ENCODE measurements at regions not wholly inside any gene's neighbourhood (a gene's known extent, or its start where the extent isn't known, plus 50 kb on each side); places are given as distances from the start of the nearest gene placed in this dataset.

- H3K36me3 ChIP-seq = no peaks in the 10 kb centered on the region
- TF ChIP-seq CTCF (IDR thresholded peaks at IDR 0.05) (no peak), EP300 (IDR thresholded peaks at IDR 0.05) (no peak), POLR2A (IDR thresholded peaks at IDR 0.05) (no peak)
- DNase-seq (ENCODE audit: low spot score in 2 of 2) = no peak
- no peaks in the 10 kb centered on the region for H3K9me3 ChIP-seq
- no peak overlapping the region for H3K27ac ChIP-seq
- WGBS, 2 donors = 77 to 84% methylated on average over 13 of the region's 13 CpGs
- no peaks in the 10 kb centered on the region for H3K4me1 ChIP-seq
- H3K27me3 ChIP-seq = peaks cover 0 to 8% of the 10 kb centered on the region in 2 donors
- H3K4me3 ChIP-seq = no peak overlapping the region
These were observed 199.4 kb downstream of the PHETA1 start for GRCh38 chr12:111169456-111169855.

- 84 to 88% methylated on average over 8 of the region's 8 CpGs for WGBS, 2 donors
- Histone ChIP-seq H3K27ac (no peak overlapping the region), H3K36me3 (no peaks in the 10 kb centered on the region), H3K4me1 (no peaks in the 10 kb centered on the region), H3K4me3 (no peak overlapping the region), H3K9me3 (no peaks in the 10 kb centered on the region), H3K27me3 (peaks cover 0 to 8% of the 10 kb centered on the region in 2 donors)
- DNase-seq (ENCODE audit: low spot score in 2 of 2) = no peak
- no peak for TF ChIP-seq EP300 (IDR thresholded peaks at IDR 0.05)
- TF ChIP-seq POLR2A (IDR thresholded peaks at IDR 0.05) = no peak
- TF ChIP-seq CTCF (IDR thresholded peaks at IDR 0.05) = no peak
These were observed 199.9 kb downstream of the PHETA1 start for GRCh38 chr12:111169032-111169431.

- Histone ChIP-seq H3K27ac (no peak overlapping the region), H3K4me1 (no peaks in the 10 kb centered on the region), H3K27me3 (peaks cover 0 to 8% of the 10 kb centered on the region in 2 donors), H3K4me3 (no peak overlapping the region), H3K36me3 (no peaks in the 10 kb centered on the region), H3K9me3 (no peaks in the 10 kb centered on the region)
- WGBS, 2 donors = 72 to 76% methylated on average over 16 of the region's 16 CpGs
- DNase-seq (ENCODE audit: low spot score in 2 of 2) = no peak
- TF ChIP-seq CTCF (IDR thresholded peaks at IDR 0.05) (no peak), EP300 (IDR thresholded peaks at IDR 0.05) (no peak), POLR2A (IDR thresholded peaks at IDR 0.05) (no peak)
These were observed 200.6 kb downstream of the PHETA1 start for GRCh38 chr12:111168009-111168900.

GRCh38 chr12:111166779-111167540 lies 201.9 kb downstream of the PHETA1 start:
- H3K27me3 ChIP-seq = peaks cover 0 to 8% of the 10 kb centered on the region in 2 donors
- H3K36me3 ChIP-seq = no peaks in the 10 kb centered on the region
- H3K4me1 ChIP-seq = no peaks in the 10 kb centered on the region
- no peaks in the 10 kb centered on the region for H3K9me3 ChIP-seq
- TF ChIP-seq POLR2A (IDR thresholded peaks at IDR 0.05) (no peak), EP300 (IDR thresholded peaks at IDR 0.05) (no peak)
- WGBS, 2 donors = 64 to 67% methylated on average over 22 of the region's 22 CpGs
- H3K27ac ChIP-seq = no peak overlapping the region
- no peak overlapping the region for H3K4me3 ChIP-seq
- DNase-seq (ENCODE audit: low spot score in 2 of 2) = no peak

GRCh38 chr12:111164833-111165525 lies 203.9 kb downstream of the PHETA1 start:
- Histone ChIP-seq H3K4me1 (no peaks in the 10 kb centered on the region), H3K27me3 (no peaks in the 10 kb centered on the region), H3K4me3 (no peak overlapping the region), H3K9me3 (no peaks in the 10 kb centered on the region), H3K36me3 (no peaks in the 10 kb centered on the region), H3K27ac (no peak overlapping the region)
- WGBS, 2 donors = 76 to 77% methylated on average over 9 of the region's 9 CpGs
- TF ChIP-seq POLR2A (IDR thresholded peaks at IDR 0.05) (no peak), EP300 (IDR thresholded peaks at IDR 0.05) (no peak), CTCF (IDR thresholded peaks at IDR 0.05) (no peak)
- no peak for DNase-seq (ENCODE audit: low spot score in 2 of 2)
